GM21528 (cell line): ENCODE measurements at regions not wholly inside any gene's neighbourhood (a gene's known extent, or its start where the extent isn't known, plus 50 kb on each side); places are given as distances from the start of the nearest gene placed in this dataset.

ENCODE experiments used
- ATAC-seq: cut with Tn5 transposase; IDR thresholded peaks from one replicate; pipeline ENCODE4 v1.9.1; 2021; ENCODE audit warnings: mild to moderate bottlenecking, moderate library complexity; ENCODE audit not compliant: unreplicated experiment, low FRiP score

- no peak for ATAC-seq
Measured at GRCh38 chr16:86134802-86135461, 236.0 kb downstream of the IRF8 start.

- ATAC-seq: no peak
Measured at GRCh38 chr16:86137359-86137758, 238.4 kb downstream of the IRF8 start.

GRCh38 chr16:86138121-86139085 lies 239.4 kb downstream of the IRF8 start:
- no peak for ATAC-seq

- no peak for ATAC-seq
Measured at GRCh38 chr16:86142801-86143236, 243.9 kb downstream of the IRF8 start.

GRCh38 chr16:86143666-86144065 lies 244.7 kb downstream of the IRF8 start:
- no peak for ATAC-seq

GRCh38 chr16:86145669-86146068 lies 246.7 kb downstream of the IRF8 start:
- ATAC-seq: no peak

GRCh38 chr16:86150641-86151238 lies 251.8 kb downstream of the IRF8 start:
- ATAC-seq: no peak

- no peak for ATAC-seq
Measured at GRCh38 chr16:86151239-86151851, 252.4 kb downstream of the IRF8 start.

- no peak for ATAC-seq
Measured at GRCh38 chr16:86156155-86156554, 257.2 kb downstream of the IRF8 start.

GRCh38 chr16:86157616-86158247 lies 258.8 kb downstream of the IRF8 start:
- no peak for ATAC-seq

- ATAC-seq: no peak
Measured at GRCh38 chr16:86158688-86159360, 259.9 kb downstream of the IRF8 start.

GRCh38 chr16:86165479-86165878 lies 266.5 kb downstream of the IRF8 start:
- ATAC-seq: no peak

- no peak for ATAC-seq
Measured at GRCh38 chr16:86166414-86166813, 267.5 kb downstream of the IRF8 start.

GRCh38 chr16:86167061-86167460 lies 268.1 kb downstream of the IRF8 start:
- ATAC-seq: no peak

- ATAC-seq: no peak
Measured at GRCh38 chr16:86170720-86171119, 271.8 kb downstream of the IRF8 start.

GRCh38 chr16:86171329-86171728 lies 272.4 kb downstream of the IRF8 start:
- no peak for ATAC-seq

GRCh38 chr16:86175816-86176215 lies 276.9 kb downstream of the IRF8 start:
- ATAC-seq: no peak

- ATAC-seq: no peak
Measured at GRCh38 chr16:86176462-86176861, 277.5 kb downstream of the IRF8 start.

GRCh38 chr16:86180244-86180643 lies 281.3 kb downstream of the IRF8 start:
- no peak for ATAC-seq

GRCh38 chr16:86180780-86181179 lies 281.8 kb downstream of the IRF8 start:
- ATAC-seq: no peak
